Panc1 (cell line): ENCODE measurements at regions not wholly inside any gene's neighbourhood (a gene's known extent, or its start where the extent isn't known, plus 50 kb on each side); places are given as distances from the start of the nearest gene placed in this dataset.

Experiments
- ATAC-seq: fragments of 200-7000 bp; cut with Tn5 transposase; 2 replicates; pipeline ENCODE4 v1.9.1; 2020; ENCODE audit warnings: mild to moderate bottlenecking, moderate library complexity
- BruUV-seq: library from RNA; stranded (reverse); fragments of 400-500 nt; replicated peaks from 2 replicates; lab custom pipeline; 2021; lab: Mats Ljungman, UMichigan
- CTCF ChIA-PET: fragments of 300-600 bp; sonication (Branson Sonifier 250); formaldehyde crosslinking; loops from one replicate; lab custom pipeline; 2022; ENCODE audit warnings: antibody characterized with exemption; lab: Charles Lee
- POLR2A ChIA-PET: fragments of 300-600 bp; sonication (Branson Sonifier 250); formaldehyde crosslinking; loops from one replicate; lab custom pipeline; 2022; ENCODE audit warnings: antibody characterized with exemption; lab: Charles Lee
- DNase-seq: peaks from one replicate; pipeline ENCODE4 v3.0.0-alpha.2; 2010; ENCODE audit warnings: low read depth, low spot score
- H3K27ac ChIP-seq: 2 replicates; pipeline ENCODE4 v1.5.1; 2011; ENCODE audit warnings: mild to moderate bottlenecking, low read length, inconsistent platforms
- H3K27me3 ChIP-seq: fragments of 200-500 bp; sonication (Bioruptor generic); 2 replicates; pipeline ENCODE4 v1.6.0; 2014; ENCODE audit warnings: low read length, inconsistent platforms; ENCODE audit not compliant: control insufficient read depth, insufficient read depth
- H3K36me3 ChIP-seq: fragments of 200-500 bp; sonication (Bioruptor generic); 2 replicates; pipeline ENCODE4 v1.5.1; 2014; ENCODE audit warnings: inconsistent platforms, mild to moderate bottlenecking, low read length, moderate library complexity; ENCODE audit not compliant: control insufficient read depth, insufficient read depth
- H3K4me1 ChIP-seq: 2 replicates; pipeline ENCODE4 v1.5.1; 2011; ENCODE audit warnings: inconsistent platforms, mild to moderate bottlenecking, low read length, moderate library complexity; ENCODE audit not compliant: control insufficient read depth, insufficient read depth
- H3K4me3 ChIP-seq, 2 experiments: 2 replicates each; pipeline ENCODE4 v1.5.1; 2011 to 2012; ENCODE audit warnings: low read depth in 2 of 2, low read length in 2 of 2, mild to moderate bottlenecking in 2 of 2, inconsistent platforms in 1 of 2, moderate library complexity in 1 of 2
- H3K9me3 ChIP-seq: fragments of 200-500 bp; sonication (Bioruptor generic); 2 replicates; pipeline ENCODE4 v1.5.1; 2014; ENCODE audit warnings: low read depth, mild to moderate bottlenecking, inconsistent platforms, low read length, moderate library complexity; ENCODE audit not compliant: control insufficient read depth, insufficient read depth
- POLR2AphosphoS5 ChIP-seq: IDR thresholded peaks from 2 replicates; pipeline ENCODE4 v1.6.1; 2012; ENCODE audit warnings: mild to moderate bottlenecking, low read depth, low read length, moderate library complexity
- SIN3A ChIP-seq: IDR thresholded peaks from 2 replicates; pipeline ENCODE4 v1.6.1; 2012; ENCODE audit warnings: low read depth, mild to moderate bottlenecking, low read length, moderate library complexity, borderline replicate concordance; ENCODE audit not compliant: insufficient read depth
- TCF7L2 ChIP-seq: IDR thresholded peaks from 2 replicates; pipeline ENCODE4 v1.6.1; 2011; ENCODE audit warnings: mild to moderate bottlenecking, low read depth, low read length, inconsistent platforms
- in situ Hi-C: cut with HindIII; loops from 2 replicates; pipeline ENCODE4 v1.10.0; 2016; ENCODE audit warnings: low sequenced_read_pairs, low pct_unique_long_range_greater_than_20kb
- intact Hi-C: fragments of 100-400 bp; cut with micrococcal nuclease; formaldehyde crosslinking; loops from one replicate; pipeline ENCODE4 v1.10.0; 2022; ENCODE audit not compliant: unreplicated experiment
- TF ChIP-seq, protein P1 (sequence below): fragments of 450-650 bp; IDR thresholded peaks from 2 replicates; pipeline ENCODE4 v1.5.1; 2017; ENCODE audit warnings: mild to moderate bottlenecking
- TF ChIP-seq, protein P2 (sequence below), 2 experiments: IDR thresholded peaks; 2 replicates each; pipeline ENCODE4 v1.6.1; 2011 to 2012; ENCODE audit warnings: low read depth in 2 of 2, control low read depth in 1 of 2, low read length in 1 of 2, mild to moderate bottlenecking in 1 of 2, moderate library complexity in 1 of 2; ENCODE audit not compliant: insufficient read depth in 1 of 2

DNA sequence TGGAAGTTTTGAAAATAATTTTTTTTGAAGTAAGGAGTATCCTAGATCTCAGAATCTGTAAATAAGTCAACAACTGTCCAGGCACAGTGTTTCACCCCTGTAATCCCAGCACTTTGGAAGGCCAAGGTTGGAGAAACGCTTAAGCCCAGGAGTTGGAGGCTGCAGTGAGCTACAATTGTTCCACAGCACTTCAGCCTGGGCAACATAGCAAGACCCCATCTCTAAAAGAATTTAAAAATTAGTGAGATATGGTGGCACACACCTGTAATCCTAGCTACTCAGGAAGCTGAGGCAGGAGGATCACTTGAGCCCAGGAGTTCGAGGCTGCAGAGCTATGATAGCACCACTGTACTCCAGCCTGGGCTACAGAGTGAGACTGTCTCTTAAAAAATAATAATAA is 87.2 kb upstream of the ZNF507 start:
- in situ Hi-C loops = no loop called here

DNA sequence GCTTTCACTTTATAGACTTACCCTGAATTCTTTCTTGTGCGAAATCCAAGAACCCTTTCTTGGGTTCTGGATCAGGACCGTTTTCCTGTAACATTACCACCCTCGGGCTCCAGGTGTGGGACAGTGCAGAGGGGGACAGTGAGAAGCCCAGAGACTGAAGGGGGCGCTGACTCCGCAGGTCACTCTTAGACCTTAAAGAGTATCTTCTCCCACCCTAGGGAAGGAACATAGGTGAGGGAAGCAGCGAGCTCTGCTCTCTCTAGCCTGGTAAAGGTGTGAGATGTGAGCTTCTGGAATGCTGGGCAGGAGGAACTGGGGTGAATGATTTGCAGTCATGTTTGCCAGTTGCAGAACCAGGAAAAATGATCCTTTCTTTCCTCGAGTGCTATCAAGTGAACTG is 80.8 kb upstream of the ZNF507 start:
- TF ChIP-seq SIN3A = no peak
- TF ChIP-seq TCF7L2 = no peak
- TF ChIP-seq, protein P1, sequence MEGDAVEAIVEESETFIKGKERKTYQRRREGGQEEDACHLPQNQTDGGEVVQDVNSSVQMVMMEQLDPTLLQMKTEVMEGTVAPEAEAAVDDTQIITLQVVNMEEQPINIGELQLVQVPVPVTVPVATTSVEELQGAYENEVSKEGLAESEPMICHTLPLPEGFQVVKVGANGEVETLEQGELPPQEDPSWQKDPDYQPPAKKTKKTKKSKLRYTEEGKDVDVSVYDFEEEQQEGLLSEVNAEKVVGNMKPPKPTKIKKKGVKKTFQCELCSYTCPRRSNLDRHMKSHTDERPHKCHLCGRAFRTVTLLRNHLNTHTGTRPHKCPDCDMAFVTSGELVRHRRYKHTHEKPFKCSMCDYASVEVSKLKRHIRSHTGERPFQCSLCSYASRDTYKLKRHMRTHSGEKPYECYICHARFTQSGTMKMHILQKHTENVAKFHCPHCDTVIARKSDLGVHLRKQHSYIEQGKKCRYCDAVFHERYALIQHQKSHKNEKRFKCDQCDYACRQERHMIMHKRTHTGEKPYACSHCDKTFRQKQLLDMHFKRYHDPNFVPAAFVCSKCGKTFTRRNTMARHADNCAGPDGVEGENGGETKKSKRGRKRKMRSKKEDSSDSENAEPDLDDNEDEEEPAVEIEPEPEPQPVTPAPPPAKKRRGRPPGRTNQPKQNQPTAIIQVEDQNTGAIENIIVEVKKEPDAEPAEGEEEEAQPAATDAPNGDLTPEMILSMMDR = no peak
- TF ChIP-seq POLR2AphosphoS5 = no peak
- TF ChIP-seq, protein P2, sequence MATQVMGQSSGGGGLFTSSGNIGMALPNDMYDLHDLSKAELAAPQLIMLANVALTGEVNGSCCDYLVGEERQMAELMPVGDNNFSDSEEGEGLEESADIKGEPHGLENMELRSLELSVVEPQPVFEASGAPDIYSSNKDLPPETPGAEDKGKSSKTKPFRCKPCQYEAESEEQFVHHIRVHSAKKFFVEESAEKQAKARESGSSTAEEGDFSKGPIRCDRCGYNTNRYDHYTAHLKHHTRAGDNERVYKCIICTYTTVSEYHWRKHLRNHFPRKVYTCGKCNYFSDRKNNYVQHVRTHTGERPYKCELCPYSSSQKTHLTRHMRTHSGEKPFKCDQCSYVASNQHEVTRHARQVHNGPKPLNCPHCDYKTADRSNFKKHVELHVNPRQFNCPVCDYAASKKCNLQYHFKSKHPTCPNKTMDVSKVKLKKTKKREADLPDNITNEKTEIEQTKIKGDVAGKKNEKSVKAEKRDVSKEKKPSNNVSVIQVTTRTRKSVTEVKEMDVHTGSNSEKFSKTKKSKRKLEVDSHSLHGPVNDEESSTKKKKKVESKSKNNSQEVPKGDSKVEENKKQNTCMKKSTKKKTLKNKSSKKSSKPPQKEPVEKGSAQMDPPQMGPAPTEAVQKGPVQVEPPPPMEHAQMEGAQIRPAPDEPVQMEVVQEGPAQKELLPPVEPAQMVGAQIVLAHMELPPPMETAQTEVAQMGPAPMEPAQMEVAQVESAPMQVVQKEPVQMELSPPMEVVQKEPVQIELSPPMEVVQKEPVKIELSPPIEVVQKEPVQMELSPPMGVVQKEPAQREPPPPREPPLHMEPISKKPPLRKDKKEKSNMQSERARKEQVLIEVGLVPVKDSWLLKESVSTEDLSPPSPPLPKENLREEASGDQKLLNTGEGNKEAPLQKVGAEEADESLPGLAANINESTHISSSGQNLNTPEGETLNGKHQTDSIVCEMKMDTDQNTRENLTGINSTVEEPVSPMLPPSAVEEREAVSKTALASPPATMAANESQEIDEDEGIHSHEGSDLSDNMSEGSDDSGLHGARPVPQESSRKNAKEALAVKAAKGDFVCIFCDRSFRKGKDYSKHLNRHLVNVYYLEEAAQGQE (IDR thresholded peaks at IDR 0.05; ENCODE audit: insufficient read depth in 1 of 2, low read depth in 2 of 2, low read length in 1 of 2) = no peak
- Histone ChIP-seq H3K27me3 (peaks cover 4% of the 10 kb centered on the region; the same call in 1 of the 2 replicates), H3K36me3 (no peaks in the 10 kb centered on the region), H3K4me3 (no peak overlapping the region), H3K4me1 (no peaks in the 10 kb centered on the region), H3K27ac (no peak overlapping the region), H3K9me3 (no peaks in the 10 kb centered on the region)
- DNase-seq = no peak
- ChIA-PET POLR2A (no interaction called here), CTCF (no interaction called here)
- intact Hi-C loops = no loop called here
- in situ Hi-C loops = no loop called here
- BruUV-seq = no TSS peak
- ATAC-seq = no peak

More for the DNA sequence above, 87.2 kb upstream of the ZNF507 start:
- no TSS peak for BruUV-seq
- ATAC-seq (no peak), DNase-seq (no peak)
- POLR2A ChIA-PET = no interaction called here
- Histone ChIP-seq H3K36me3 (no peaks in the 10 kb centered on the region), H3K27ac (no peak overlapping the region), H3K27me3 (no peaks in the 10 kb centered on the region), H3K4me1 (no peaks in the 10 kb centered on the region), H3K4me3 (no peak overlapping the region), H3K9me3 (no peaks in the 10 kb centered on the region)
- intact Hi-C loops = no loop called here
- CTCF ChIA-PET = interaction anchor here (0.6 kb wide), 1 partner anchor 97 kb away, joined by 3 read pairs; no protein-coding TSS in a partner anchor
- TF ChIP-seq TCF7L2 (no peak), SIN3A (no peak), POLR2AphosphoS5 (no peak)
- TF ChIP-seq, protein P1 = no peak
- TF ChIP-seq, protein P2 (IDR thresholded peaks at IDR 0.05; ENCODE audit: insufficient read depth in 1 of 2, low read depth in 2 of 2, low read length in 1 of 2) = no peak
